ENCODE measurements at regions not wholly inside any gene's neighbourhood (a gene's known extent, or its start where the extent isn't known, plus 50 kb on each side); places are given as distances from the start of the nearest gene placed in this dataset.
"Not testable (repeated sequence)": the region's sequence is repeated elsewhere in the genome, so short reads cannot be mapped to it uniquely, and the experiment has no call there.

GRCh38 chr13:73661687-73662425 is 472.3 kb downstream of the KLF12 start:
- DNase-seq, result no peak

GRCh38 chr13:73661066-73661465 is 473.1 kb downstream of the KLF12 start:
- DNase-seq, result no peak

- DNase-seq, result no peak
Measured at GRCh38 chr13:73658639-73659038, 475.6 kb downstream of the KLF12 start.

GRCh38 chr13:73657821-73658540 is 476.2 kb downstream of the KLF12 start:
- DNase-seq, result no peak

DNA sequence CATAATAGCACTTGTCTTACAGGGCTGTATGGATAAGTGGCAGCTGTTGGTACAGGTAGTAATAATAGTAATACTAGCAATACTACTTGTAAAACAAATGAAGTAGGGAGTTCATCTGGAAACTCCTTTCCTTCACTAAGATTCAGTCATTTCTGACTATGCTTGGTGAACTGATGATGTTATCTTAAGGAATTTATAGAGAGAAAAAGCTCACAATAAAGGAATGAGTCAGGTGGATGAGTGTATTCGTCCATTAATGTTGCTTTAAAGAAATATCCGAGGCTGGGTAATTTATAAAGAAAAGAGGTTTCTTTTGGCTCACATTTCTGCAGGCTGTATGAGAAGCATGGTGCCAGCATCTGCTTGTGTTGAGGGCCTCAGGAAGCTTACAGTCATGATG is 477.3 kb downstream of the KLF12 start:
- DNase-seq, result no peak

GRCh38 chr13:73653688-73654087 is 480.5 kb downstream of the KLF12 start:
- no peak for DNase-seq

GRCh38 chr13:73647417-73647816 is 486.8 kb downstream of the KLF12 start:
- no peak for DNase-seq

- DNase-seq, result not testable (repeated sequence)
Measured at GRCh38 chr13:73640476-73641179, 493.6 kb downstream of the KLF12 start.

DNA sequence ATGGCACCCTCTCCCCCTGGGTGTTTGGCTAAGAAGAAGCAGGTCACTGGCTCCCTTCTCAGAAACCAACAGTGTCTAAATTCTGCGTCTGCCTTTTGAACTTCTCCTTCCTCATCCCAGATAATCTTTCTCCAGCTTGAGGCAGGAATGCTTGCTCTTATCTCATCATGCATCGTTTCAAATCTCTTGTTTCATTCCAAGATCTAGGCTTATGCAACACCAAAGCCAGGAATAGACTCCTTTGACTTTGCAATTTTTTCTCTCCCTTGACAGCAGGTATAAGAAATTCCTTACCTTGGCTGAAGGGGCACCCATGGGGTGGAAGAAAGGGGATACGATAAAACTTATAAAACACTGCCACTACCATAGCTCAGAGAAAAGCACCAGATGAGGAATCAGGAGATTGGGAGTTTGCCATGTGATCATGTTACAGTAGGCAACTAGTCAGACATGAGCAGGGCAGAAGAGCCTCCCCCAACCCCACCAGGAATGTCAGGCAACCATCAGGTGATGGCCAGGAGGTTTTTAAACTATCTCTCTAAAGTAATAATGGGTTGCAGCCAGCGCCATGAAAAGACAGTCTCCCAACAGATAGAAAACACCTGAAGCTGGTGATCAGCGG is 498.9 kb downstream of the KLF12 start:
- no peak for DNase-seq

GRCh38 chr13:73633817-73634460 is 500.3 kb downstream of the KLF12 start:
- no peak for DNase-seq

GRCh38 chr13:73631411-73631810 is 502.8 kb downstream of the KLF12 start:
- DNase-seq, result no peak

DNA sequence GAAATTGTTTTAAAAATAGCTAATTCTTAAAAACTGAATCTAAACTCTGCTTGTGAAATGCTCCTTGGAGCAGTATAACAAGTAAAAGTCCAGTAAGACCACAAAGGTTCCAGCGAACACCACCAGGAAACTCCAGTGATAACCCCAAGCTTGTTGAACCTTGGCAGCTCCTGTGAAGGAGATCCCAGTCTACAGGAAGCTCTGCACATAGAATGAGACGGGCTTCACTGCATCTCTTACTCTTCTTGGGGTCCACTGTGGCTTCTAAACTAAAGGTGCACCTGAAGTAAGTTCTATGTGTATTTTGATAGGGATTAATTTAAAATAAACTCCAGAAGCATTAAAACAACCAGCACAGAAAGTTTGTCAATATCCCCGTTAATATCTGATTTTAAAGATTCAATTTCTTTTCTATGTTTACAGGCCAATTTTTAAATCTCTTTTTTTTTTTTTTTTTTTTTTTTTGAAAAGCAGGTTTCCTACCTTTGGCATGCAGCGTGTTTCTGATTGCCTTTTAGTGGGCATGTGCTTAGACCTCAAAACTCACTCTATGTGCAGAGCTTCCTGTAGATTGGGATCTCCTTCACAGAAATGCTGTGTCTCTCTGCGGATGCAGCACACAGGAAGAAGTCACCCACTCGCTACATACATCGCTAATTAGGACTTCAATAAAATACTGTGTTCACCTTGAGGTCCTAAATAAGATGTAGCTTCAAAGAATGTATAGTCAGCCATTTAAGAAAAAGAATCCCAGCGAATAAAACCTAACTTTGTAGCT is 508.5 kb downstream of the KLF12 start:
- no peak for DNase-seq

- DNase-seq, result no peak
Measured at GRCh38 chr13:73623281-73623680, 510.9 kb downstream of the KLF12 start.

GRCh38 chr13:73622381-73622780 is 511.8 kb downstream of the KLF12 start:
- no peak for DNase-seq

DNA sequence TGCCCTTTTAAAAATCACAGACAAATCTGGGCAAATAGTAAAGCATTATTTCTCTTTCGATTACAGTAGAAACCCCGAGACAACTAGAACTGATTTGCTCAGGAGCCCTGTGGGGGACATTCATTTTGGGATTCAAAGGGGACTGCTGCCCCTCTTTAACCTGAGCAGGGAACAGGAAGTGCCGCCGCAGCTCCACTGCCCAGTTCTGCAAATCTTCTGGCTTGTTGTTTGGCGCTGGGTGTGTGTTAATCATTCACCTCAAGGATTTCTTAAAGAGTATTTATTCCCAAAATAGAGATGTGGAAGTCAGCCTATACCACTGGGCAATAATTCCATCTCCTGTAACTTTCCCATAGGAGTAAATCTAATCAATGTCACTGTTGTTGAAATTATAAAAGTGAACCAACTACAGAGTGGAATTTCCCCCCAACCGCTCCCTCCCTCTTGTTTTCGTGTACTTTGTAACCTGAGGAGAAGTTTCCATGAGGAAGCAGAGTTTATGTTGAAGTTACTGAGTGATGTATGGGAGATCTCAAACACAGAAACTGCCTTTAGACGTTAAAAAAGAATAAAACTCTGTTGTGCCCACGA is 515.8 kb downstream of the KLF12 start:
- no peak for DNase-seq

- no peak for DNase-seq
Measured at GRCh38 chr13:73616861-73617260, 517.3 kb downstream of the KLF12 start.

- no peak for DNase-seq
Measured at GRCh38 chr13:73610799-73611592, 523.2 kb downstream of the KLF12 start.

- DNase-seq, result no peak
Measured at GRCh38 chr13:73608711-73609485, 525.3 kb downstream of the KLF12 start.

DNA sequence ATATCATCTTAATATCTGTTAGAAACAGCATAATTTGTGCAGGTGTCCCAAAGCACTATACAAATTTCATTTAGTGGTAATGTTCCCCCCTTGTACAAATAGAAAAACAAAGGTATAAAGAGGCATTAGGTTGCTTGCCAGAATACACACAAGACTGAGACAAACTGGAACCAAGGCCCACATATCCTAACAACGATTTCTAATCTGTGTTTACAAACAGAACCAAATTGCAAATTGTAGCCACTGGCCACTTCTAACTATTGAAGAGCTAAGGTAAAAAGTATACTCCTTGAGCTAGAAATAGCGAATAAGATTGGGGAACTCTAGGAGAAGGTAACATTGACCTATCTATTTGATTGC is 526.1 kb downstream of the KLF12 start:
- DNase-seq, result no peak

Measured in NCI-H2227 treated with DMSO at 0.1 percent for 48 hours (cell line).